ENCODE measurements at regions not wholly inside any gene's neighbourhood (a gene's known extent, or its start where the extent isn't known, plus 50 kb on each side); places are given as distances from the start of the nearest gene placed in this dataset.

GRCh38 chr10:131710142-131710861 lies 190.5 kb upstream of the PPP2R2D start:
- H3K36me3 ChIP-seq (replicated peaks in 1 of 2; ENCODE audit: insufficient read depth in 1 of 2, low read depth in 2 of 2) = no peaks in the 10 kb centered on the region
- peaks cover 0 to 17% (median 0%) of the 10 kb centered on the region in 3 donors for H3K9me3 ChIP-seq
- H3K27me3 ChIP-seq = no peaks in the 10 kb centered on the region
- no peak for ATAC-seq
- no peak overlapping the region for H3K27ac ChIP-seq
- H3K4me3 ChIP-seq = no peak overlapping the region
- WGBS, 2 donors = 48% methylated on average over 15 to 16 of the region's 17 CpGs
- H3K4me1 ChIP-seq = no peaks in the 10 kb centered on the region
- TF ChIP-seq POLR2A (IDR thresholded peaks at IDR 0.05) (no peak), CTCF (IDR thresholded peaks at IDR 0.05) (no peak)
- no peak for DNase-seq
- intact Hi-C loops (cut with DNase I) = no loop called here

- Histone ChIP-seq H3K27me3 (no peaks in the 10 kb centered on the region), H3K27ac (no peak overlapping the region), H3K4me3 (no peak overlapping the region), H3K36me3 (replicated peaks in 1 of 2; ENCODE audit: insufficient read depth in 1 of 2, low read depth in 2 of 2) (no peaks in the 10 kb centered on the region), H3K4me1 (no peaks in the 10 kb centered on the region), H3K9me3 (no peaks in the 10 kb centered on the region)
- TF ChIP-seq POLR2A (IDR thresholded peaks at IDR 0.05) (no peak), CTCF (IDR thresholded peaks at IDR 0.05) (no peak)
- ATAC-seq (no peak), DNase-seq (no peak)
- WGBS, 2 donors = 75 to 84% methylated on average over 5 of the region's 5 CpGs
- intact Hi-C loops (cut with DNase I) = no loop called here
Measured at GRCh38 chr10:131722121-131722520, 178.7 kb upstream of the PPP2R2D start.

- H3K27ac ChIP-seq = no peak overlapping the region
- DNase-seq (peak in 1 of 4 donors; percentile 2), ATAC-seq (no peak)
- 69 to 74% methylated on average over 13 to 21 of the region's 22 CpGs for WGBS, 2 donors
- H3K9me3 ChIP-seq = no peaks in the 10 kb centered on the region
- TF ChIP-seq POLR2A (IDR thresholded peaks at IDR 0.05) = no peak
- no peak for TF ChIP-seq CTCF (IDR thresholded peaks at IDR 0.05)
- no peaks in the 10 kb centered on the region for H3K27me3 ChIP-seq
- intact Hi-C loops (cut with DNase I) = no loop called here
- H3K4me1 ChIP-seq = no peaks in the 10 kb centered on the region
- no peaks in the 10 kb centered on the region for H3K36me3 ChIP-seq (replicated peaks in 1 of 2; ENCODE audit: insufficient read depth in 1 of 2, low read depth in 2 of 2)
- no peak overlapping the region for H3K4me3 ChIP-seq
Measured at GRCh38 chr10:131722525-131723264, 178.1 kb upstream of the PPP2R2D start.

GRCh38 chr10:131723297-131724168 lies 177.3 kb upstream of the PPP2R2D start:
- no peak for ATAC-seq
- no peaks in the 10 kb centered on the region for H3K36me3 ChIP-seq (replicated peaks in 1 of 2; ENCODE audit: insufficient read depth in 1 of 2, low read depth in 2 of 2)
- H3K4me1 ChIP-seq = no peaks in the 10 kb centered on the region
- DNase-seq = peak in 1 of 4 donors; percentile 5
- no peaks in the 10 kb centered on the region for H3K9me3 ChIP-seq
- no peak overlapping the region for H3K4me3 ChIP-seq
- no peak for TF ChIP-seq CTCF (IDR thresholded peaks at IDR 0.05)
- TF ChIP-seq POLR2A (IDR thresholded peaks at IDR 0.05) = no peak
- intact Hi-C loops (cut with DNase I) = no loop called here
- H3K27ac ChIP-seq = no peak overlapping the region
- no peaks in the 10 kb centered on the region for H3K27me3 ChIP-seq
- WGBS, 2 donors = 72 to 75% methylated on average over 18 to 20 of the region's 20 CpGs

Measured in body of pancreas (tissue), 4 donors.